MV-4-11 (cell line): ENCODE measurements at regions not wholly inside any gene's neighbourhood (a gene's known extent, or its start where the extent isn't known, plus 50 kb on each side); places are given as distances from the start of the nearest gene placed in this dataset.
"Not testable (repeated sequence)": the region's sequence is repeated elsewhere in the genome, so short reads cannot be mapped to it uniquely, and the experiment has no call there.

Experiments
- DNase-seq: peaks from one replicate; lab custom pipeline; 2025; lab: John Stamatoyannopoulos, UW

DNA sequence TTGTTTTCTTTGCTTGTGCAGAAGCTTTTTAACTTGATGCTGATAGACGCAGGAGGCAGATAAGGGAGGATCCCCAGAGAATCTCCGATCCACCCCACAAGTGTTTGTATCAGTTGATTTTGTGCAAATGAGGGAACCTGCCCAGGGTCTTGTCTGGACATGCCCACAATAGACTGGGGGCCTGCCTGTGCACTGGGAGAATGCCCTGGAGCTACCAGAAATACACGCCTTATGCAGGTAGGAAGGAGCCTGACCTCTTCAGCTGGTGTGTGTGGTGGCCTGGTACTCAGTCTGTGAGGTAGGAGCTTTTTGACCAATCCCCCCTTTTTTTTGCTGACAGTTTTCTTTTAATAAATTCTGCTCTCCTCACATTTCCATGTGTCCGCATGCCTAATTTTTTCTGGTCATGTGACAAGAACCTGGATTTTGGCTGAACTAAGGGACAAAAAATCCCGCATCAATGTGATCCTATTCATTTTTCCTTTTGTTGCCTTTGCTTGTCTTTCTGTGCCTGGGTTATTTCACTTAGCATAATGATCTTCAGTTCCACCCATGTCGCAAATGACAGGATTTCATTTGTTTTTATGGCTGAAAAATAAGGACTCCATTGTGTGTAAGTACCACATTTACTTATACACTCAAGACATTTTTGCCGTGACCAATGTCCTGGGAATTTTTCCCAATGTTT lies 430.6 kb upstream of the NRG3 start:
- DNase-seq, result no peak

DNA sequence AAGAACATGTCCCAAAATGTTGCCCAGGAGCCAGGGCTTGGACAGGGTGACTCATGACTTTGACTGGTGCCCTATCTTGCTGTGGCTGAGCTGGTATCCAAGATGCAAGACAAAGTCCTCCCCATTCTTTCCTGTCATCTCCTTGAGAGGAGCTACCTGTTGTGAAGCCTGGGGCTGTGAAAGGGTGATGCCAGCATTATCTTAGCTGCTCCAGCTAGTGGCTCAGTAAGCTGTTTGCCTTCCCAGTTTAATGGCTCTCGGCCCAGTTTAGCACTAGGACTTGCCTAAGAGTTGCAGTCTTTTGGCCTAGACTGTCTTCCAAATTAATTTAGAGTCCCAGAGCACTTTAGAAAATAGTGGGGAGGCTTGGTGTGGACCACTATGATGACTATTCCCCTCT lies 424.3 kb upstream of the NRG3 start:
- no peak for DNase-seq

DNA sequence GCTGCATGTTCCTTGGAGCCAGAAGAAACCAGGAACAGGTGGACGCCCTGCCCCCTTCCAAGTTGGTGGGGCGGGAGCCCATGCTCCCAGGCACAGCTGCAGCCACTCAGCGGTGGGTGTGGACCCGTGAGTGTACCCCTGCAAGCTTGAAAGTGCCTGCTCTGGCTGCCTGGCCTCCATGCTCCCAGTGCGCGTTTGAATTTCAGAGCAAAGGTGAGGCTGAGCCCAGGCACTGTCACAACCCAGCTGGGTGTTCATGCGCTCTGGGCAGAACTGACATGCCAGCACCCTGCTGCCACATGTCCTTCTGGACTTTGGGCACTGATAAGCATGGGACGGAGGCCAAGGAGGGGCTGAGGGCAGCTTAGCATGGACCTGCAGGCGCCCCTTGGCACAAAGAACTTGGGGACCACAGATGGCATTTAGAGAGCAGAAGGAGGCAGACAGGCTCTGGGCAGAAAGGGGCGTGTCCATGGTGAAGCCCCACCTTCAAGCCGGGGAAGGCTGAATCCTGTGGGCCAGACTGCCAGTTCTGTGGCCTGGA lies 402.0 kb upstream of the NRG3 start:
- DNase-seq, result no peak

DNA sequence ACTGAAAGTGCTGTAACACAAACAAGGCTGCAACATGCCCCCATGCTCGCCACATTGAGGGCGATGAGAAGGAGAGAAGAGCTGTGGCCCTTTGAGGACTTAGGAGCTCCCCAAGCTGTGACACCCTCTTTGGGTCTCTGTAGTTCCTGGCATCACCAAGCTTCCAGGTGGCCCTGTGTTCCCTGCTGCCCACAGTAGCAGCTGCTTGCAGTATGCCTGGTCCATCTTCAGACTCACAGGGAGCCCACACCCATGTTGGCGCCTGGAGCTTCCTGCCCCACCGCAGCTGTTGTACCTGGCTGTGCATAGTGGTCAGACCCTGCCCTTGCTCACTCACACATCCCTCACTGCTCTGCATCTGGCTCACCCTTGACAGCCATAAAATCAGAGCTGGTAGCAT lies 401.2 kb upstream of the NRG3 start:
- no peak for DNase-seq

DNA sequence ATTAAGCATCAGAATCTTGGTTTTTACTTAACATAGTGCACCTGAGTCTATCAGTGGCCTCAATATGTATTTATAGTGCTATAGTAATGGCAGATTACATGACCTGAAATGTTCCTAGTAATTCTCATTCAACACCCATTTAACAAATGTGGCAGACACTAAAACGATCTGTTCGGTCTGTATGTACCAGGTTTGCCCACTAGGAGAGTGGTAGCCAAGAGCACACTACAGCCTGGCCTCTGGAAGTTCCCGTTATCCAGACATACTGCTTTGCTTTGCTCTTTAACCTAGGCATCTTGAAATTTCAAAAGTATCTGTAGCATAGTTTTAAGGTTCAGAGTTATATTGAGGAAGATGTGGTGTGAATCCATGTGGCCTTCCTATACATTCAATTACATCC lies 395.7 kb upstream of the NRG3 start:
- no peak for DNase-seq

DNA sequence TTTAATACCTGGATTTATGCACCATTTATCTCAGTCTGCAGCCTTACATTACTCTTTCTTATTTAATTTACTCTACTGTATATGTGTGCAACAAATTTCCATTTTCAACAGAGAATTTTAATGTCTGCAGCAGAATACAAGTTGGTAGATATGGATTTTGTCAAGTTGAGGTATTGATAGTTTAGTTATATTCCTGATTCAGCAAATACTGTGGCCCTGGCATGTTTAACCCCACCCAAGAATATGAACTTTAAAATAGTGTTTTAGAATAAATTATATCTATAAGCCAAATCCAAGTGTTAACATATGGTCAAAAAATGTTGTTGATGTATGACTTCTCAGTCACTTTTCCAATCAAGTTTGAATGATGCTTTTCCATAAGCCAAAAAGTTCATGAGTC lies 378.4 kb upstream of the NRG3 start:
- no peak for DNase-seq

DNA sequence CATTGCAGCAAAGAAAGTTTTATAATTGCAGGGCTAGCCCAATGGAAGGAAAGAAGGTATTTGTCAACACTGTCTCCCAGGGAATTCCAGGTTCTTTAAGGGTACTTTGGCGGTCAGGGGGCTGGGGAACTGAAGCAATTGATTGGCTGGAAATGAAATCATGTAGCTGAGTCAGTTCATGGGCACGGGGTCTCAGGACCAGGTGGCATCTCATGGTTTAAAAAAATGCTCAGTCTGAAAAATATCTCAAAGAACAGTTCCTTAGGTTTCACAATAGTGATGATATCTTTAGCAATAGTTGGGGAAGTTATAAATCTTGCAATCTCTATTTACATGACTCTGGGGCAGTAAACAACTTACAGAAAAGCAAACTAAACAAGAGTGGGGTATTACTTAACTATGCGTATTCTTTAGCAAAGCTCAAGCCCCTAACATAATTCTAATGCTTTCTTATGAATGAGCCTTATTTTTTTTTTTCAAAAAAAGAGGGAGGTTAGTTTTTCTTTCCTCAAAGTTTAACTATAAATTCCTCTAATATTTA lies 376.9 kb upstream of the NRG3 start:
- DNase-seq, result peak; percentile 39

DNA sequence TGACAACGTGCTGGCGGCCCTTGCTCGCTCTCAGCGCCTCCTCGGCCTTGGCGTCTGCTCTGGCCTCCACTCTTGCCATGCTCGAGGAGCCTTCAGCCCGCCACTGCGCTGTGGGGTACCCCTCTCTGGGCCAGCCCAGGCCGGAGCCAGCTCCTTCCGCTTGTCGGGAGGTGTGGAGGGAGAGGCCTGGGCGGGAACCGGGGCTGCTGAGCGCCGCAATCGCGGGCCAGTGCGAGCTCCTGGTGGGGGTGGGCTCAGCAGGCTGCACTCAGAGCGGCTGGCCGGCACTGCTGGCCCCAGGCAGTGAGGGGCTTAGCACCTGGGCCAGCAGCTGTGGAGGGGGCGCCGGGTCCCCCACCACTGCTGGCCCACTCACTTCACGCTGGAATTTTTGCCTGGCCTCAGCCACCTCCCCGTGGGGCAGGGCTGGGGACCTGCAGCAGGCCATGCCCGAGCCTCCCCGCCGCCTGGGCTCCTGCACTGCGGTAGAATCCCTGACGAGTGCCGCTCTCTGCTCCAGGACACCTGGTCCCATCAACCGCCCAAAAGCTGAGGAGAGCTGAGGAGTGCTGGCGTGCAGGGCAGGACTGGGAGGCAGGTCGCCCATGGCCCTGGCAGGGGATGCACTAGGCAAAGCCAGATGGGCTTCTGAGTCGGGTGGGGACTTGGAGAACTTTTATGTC lies 372.2 kb upstream of the NRG3 start:
- DNase-seq, result no peak

DNA sequence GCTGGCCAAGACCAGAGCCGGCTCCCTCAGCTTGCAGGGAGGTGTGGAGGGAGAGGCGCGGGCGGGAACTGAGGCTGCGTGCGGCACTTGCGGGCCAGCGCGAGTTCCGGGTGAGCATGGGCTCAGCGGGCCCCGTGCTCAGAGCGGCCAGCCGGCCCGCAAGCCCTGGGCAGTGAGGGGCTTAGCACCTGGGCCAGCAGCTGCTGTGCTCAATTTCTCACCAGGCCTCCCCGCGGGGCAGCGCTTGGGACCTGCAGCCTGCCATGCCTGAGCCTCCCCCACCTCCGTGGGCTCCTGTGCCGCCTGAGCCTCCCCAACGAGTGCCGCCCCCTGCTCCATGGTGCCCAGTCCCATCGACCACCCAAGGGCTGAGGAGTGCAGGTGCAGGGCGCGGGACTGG lies 369.2 kb upstream of the NRG3 start:
- DNase-seq, result not testable (repeated sequence)

DNA sequence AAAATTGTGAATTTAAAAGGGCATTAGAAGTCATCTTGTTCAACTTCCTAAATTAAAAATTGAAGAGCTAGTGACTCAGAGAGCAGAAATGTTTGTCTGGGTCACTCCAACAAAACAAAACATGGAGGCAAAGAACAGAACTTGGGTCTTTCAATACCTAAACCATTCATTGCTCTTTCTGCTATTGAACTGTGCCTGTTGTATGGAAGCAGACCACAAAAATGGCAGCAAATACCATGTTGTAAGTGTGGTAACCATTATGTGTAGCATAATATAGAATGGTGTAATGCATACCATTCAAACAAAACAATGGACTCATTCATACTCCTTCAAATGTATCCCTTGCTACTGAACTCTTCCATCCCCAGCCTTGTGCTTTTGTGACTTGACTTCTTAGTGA lies 360.2 kb upstream of the NRG3 start:
- DNase-seq, result no peak

DNA sequence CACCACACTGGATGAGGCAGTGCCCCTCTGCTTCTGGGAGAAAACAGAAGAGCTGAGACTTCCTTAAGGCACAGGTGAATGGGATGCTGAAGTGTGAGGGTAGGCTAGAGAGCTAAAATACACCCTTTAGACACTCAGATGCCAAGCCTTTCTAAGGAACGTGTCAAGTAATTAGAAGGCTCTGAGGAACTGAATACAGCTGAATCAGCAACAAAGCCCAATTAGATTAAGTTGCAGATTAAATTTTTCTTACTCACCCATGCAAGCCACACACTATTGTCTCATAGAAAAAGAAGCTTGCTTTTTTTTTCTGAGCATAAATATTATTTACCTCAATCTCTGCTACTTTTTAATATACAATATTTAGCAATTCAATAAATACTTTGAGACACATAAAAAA lies 354.3 kb upstream of the NRG3 start:
- no peak for DNase-seq

DNA sequence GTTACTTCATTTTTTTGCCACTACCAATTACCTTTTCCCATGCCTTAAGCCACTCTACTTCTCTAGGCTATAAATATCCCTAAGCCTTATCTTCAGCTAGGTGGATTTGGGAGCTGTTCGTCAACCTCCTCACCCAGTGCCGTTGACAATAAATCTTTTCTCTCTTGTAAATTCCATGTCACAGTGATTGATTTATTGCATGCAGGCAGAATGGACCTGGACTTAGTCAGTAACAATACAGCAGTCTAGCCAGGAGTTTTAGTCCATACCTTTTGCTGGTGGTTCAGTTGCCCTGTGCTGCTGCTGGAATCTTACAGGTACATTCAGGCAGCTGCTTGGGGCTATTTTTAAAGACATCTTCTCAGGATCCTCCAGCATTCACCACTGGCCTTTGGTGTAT lies 350.5 kb upstream of the NRG3 start:
- DNase-seq, result no peak

DNA sequence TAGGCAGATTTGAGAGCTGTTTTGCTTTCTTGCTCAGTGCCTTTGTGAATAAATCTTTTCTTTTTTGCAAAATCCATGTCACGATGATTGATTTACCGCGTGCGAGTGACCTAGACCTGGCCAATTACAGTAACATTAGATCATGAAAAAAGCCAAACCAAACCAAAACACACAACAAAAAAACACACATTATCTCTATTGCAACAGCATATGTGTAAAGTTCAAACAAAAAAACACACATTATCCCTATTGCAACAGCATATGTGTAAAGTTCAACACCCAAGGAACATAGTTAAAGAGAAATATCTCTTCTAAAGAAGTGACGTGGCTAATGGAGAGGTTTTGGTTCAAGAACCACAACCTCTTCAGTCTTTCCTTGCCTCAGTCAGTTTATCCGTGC lies 342.6 kb upstream of the NRG3 start:
- no peak for DNase-seq

DNA sequence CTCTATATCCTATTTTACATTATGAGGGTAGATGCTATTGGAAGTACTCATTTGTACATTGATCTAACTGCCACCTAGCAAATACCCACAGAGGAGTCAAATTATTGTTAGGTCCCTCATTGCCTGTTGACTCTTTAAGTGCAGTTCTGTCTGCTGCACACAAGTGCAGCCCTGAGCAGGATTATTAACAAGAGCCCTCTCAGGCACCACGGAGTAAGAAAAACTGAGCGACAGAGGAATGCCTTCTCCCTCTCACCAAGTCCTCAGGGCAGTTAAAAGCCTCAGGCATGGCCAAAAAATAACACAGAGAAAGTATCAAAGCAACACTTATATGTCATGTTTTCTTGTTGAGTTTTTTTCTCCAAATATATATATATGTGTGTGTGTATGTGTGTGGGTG lies 340.0 kb upstream of the NRG3 start:
- DNase-seq, result no peak

DNA sequence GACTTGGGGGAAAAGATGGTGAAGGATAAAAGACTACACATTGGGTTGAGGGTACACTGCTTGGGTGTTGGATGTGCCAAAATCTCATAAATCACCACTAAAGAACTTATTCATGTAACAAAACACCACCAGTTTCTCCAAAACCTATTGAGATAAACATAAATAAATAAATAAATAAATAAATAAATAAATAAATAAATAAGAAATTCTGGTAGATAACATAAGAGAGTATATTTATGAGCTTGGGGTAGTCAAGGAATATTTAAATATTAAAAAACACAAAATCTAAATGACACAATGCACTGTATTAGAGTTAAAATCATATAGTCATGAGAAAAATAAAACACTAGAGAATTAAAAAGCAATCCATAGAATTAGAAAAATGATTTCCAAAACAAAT lies 333.5 kb upstream of the NRG3 start:
- no peak for DNase-seq

DNA sequence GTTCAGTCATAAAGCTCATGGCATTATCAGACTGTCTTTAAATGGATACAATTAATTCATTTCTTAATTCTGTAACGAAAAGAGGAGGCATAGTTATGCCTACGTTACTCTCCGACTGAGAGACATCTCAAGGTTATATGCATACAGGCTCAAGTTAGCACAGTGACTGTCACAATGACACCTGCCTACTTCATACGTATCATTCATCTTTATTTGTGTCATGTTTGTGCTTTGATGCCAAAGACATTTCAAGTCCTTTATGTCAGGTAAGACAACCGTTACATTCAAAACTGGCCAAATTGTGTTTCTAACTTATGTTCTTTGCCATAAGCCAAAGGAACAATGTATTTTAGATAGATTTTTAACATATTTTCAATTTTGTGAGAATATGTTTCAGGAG lies 328.8 kb upstream of the NRG3 start:
- no peak for DNase-seq

DNA sequence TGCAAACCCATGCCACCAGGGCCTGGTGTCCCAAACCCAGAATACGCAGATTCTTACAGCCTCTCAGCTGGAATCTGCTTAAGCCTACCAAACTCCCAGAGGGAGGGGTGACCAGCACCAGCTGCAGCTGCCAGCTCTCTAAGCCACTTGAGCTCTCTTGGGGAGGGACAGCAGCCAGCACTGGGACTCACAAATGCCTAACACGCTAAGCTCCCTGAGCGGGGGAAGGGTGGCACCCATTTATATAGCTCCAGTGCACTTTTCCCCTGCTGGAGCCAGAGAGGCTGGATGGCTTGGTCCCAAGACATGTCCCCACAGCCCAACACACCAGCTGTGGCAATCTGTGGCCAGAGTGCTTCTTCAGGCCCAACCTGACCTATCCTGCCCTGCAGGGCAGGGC lies 326.8 kb upstream of the NRG3 start:
- no peak for DNase-seq

DNA sequence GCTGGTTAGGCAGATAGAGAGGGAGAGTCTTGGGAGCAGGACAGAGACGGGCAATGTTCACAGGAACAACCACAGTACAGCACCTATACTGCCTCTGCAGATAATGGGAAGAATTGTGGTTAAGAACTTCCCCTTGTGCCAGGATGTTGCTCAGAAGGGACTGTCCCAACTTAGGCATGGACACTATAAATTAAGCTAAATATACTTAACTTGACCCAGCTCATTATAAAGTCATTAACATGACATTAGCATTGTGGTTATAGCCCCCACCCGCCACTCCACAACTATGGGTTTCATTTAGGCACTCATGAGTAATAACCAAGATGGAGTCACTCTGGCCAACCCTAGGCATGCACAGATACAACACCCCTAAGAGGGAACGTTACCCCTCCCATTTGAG lies 310.9 kb upstream of the NRG3 start:
- peak; percentile 67 for DNase-seq

DNA sequence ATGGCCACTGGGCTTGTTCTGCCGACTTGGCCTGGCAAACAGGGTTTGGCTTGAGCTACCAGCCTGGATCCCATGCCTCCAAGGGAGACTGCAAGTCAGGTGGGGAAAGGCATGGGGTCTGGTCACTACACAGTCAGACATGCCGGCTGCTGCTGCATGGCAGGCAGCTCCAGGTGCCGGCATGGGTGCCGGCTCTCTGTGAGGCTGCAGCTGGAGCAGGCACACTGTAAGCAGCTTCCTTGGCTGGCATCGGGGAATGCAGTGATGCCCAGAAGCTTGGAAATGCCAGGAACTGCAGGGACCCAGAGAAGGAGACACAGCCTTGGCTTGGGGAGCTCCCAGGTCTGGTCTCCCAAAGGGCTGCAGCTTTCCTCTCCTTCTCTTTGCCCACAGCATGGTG lies 305.5 kb upstream of the NRG3 start:
- no peak for DNase-seq

DNA sequence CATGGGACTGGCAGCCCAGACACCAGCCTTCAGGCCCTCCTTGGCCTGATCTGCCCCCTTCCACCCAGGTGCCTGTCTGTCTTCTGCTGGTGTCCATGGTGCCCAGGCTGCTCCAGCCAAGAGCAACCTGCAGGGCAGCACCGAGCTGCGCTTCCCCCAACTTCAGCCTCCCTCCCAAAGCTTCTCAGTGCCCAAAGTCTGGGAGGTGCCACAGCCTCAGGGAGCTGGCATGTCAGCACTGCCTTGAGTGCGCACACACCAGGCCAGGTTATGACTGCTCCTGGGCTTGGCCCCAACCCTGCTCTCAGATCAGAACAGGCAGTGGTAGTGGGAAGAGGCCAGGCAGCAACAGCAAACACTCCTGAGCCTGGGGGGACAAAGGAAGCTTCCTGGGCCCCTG lies 304.6 kb upstream of the NRG3 start:
- no peak for DNase-seq

DNA sequence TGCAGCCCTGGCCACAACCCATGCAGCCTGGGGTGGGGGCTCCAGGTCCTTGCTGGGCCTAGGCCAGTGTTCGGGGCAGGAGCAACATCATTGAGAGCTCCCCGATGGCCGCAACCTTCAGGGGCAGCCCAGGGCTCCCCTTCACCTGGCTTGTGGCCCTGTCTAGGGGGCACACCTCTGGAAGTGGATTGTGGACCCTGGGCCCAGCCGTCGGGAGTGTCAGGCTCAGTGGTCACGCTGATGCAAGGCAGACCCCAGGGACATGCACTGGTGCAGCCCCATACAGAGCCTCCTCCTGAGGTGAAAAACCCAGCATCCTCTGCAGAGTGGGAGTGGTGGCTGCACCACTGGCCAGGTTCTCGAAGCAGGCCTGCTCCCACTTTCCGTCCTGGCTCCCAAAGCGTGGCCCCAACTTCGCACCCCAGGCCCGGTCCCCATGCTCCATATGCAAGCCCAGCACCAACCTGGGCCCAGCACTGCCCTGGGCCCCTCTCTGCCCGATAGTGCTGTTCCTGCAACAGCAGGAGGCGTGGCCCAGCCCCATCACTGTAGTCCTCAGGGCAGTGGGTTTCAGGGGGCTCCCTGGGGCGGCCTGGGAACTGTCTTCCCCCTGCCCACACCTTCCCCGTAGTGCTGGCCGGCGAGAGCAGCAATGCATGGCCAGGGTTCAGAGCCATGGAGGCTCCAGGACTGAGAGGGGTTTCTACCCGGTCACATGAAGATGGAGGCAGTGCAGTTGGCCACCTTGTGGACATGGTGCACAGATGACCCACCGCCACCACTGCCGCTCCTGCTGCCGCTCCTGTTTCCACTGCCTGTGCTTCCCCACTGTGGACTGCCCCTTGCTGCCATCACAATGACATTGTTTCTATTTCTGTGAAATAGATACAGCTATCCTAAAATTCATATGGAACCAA lies 303.9 kb upstream of the NRG3 start:
- DNase-seq, result no peak

DNA sequence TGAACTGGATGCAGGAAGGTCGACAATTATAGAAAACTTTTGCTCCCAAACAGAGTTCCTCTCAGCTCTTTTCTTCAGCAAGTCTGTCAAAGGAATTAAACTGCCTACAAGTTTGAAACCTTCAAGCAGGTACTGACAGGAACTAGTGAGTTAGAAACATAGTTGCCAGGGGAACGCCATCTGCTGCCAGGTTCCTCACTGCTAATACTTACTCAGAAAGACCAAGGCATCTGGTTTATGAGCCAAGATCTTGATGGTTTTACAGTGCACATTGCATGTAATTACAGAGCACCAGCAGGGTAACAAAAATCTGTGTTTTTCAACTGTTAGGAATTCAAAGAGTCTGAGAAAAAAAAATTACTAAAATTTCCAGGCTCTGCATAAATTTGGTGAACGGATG lies 300.0 kb upstream of the NRG3 start:
- DNase-seq, result no peak

DNA sequence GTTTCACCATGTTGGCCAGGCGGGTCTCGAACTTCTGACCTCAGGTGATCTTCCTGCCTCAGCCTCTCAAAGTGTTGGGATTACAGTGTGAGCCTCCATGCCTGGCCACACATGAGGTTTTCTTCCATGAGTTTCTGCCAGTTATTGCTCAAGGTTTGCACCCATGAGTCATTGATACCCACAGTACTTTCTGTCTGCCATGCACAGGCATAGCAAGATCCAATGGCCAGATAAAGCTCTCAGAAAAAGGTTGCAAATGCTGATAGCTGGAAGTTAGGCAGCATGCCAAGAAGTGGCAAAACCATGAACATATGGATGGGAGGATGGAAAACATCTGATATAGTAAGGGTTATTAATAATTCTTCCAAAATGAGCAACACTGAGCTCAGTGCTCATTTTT lies 298.7 kb upstream of the NRG3 start:
- DNase-seq, result peak; percentile 40
